NCI-H1105 treated with DMSO at 0.1 percent for 48 hours (cell line): ENCODE measurements at regions not wholly inside any gene's neighbourhood (a gene's known extent, or its start where the extent isn't known, plus 50 kb on each side); places are given as distances from the start of the nearest gene placed in this dataset.

Source experiments
- DNase-seq: peaks from one replicate; lab custom pipeline; 2025; lab: John Stamatoyannopoulos, UW

- DNase-seq = no peak
Measured at GRCh38 chr18:79627750-79628294, 51.8 kb upstream of the CTDP1 start.

DNA sequence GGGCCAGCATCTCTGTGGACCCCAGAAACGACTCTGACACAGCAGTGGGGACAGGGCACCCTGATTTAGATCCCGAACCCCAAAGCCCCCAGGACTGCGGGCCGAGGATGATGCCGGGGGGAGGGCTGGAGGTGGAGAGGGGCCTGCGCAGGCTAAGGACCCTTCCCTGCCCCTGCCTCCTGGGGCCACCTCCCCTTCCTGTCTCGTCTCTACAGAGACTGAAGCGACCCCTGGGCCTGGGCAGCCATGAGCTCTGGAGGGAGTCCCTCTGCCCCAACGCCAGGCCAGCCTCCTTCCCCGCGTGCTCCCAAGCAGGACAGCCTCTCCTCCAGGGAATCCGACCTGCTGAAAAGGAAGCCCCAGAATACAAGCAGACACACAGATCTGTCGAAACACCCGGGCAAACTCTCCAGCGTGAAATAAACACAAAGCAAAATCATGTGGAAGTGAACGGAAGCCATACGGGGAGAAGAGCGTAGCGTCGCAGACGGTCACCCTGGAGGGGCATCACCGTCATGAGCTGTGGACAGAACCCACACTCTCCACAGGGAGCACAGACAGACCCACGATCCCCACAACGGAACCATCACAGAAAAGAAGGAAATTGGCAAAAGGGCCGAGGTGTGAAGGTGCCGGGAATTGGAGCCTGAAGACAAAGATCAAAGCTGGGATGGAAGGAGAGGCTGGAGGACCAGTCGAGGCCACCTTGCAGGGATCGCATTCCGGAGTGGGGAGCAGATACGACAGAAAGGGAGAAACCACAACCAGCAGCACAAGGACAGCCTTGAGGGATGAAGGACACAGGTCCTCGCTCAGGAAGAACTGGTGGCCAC is 51.0 kb upstream of the CTDP1 start:
- no peak for DNase-seq

GRCh38 chr18:79629249-79629558 is 50.4 kb upstream of the CTDP1 start:
- no peak for DNase-seq

GRCh38 chr18:79629606-79630005 is 50.0 kb upstream of the CTDP1 start:
- DNase-seq = no peak
